ENCODE measurements at regions not wholly inside any gene's neighbourhood (a gene's known extent, or its start where the extent isn't known, plus 50 kb on each side); places are given as distances from the start of the nearest gene placed in this dataset.

GRCh38 chr2:43034921-43035320 lies 191.5 kb downstream of the ZFP36L2 start:
- TF ChIP-seq CEBPB (IDR thresholded peaks at IDR 0.05) (no peak), REST (IDR thresholded peaks at IDR 0.05; ENCODE audit: low read depth) (no peak), ZBTB7A (IDR thresholded peaks at IDR 0.05; ENCODE audit: low read depth) (no peak), USF1 (IDR thresholded peaks at IDR 0.05) (no peak)

GRCh38 chr2:43034242-43034619 lies 192.2 kb downstream of the ZFP36L2 start:
- TF ChIP-seq EGR1 (IDR thresholded peaks at IDR 0.05), result no peak

- TF ChIP-seq RAD21 (IDR thresholded peaks at IDR 0.05; ENCODE audit: low read depth) (no peak), CEBPB (IDR thresholded peaks at IDR 0.05) (no peak), TEAD4 (IDR thresholded peaks at IDR 0.05) (no peak), TCF12 (IDR thresholded peaks at IDR 0.05; ENCODE audit: low read depth) (no peak), TAF1 (IDR thresholded peaks at IDR 0.05; ENCODE audit: low read depth) (no peak), CREB1 (IDR thresholded peaks at IDR 0.05; ENCODE audit: low read depth) (no peak), REST (IDR thresholded peaks at IDR 0.05; ENCODE audit: low read depth) (no peak), ZBTB7A (IDR thresholded peaks at IDR 0.05; ENCODE audit: low read depth) (no peak), FOXM1 (IDR thresholded peaks at IDR 0.05; ENCODE audit: borderline replicate concordance, low read depth) (no peak), EGR1 (IDR thresholded peaks at IDR 0.05) (no peak), USF1 (IDR thresholded peaks at IDR 0.05) (no peak)
Observed at GRCh38 chr2:43033466-43034241, 192.8 kb downstream of the ZFP36L2 start.

- TF ChIP-seq FOXM1 (IDR thresholded peaks at IDR 0.05; ENCODE audit: borderline replicate concordance, low read depth), result no peak
- TF ChIP-seq TEAD4 (IDR thresholded peaks at IDR 0.05), result no peak
- TF ChIP-seq RAD21 (IDR thresholded peaks at IDR 0.05; ENCODE audit: low read depth), result no peak
- no peak for TF ChIP-seq REST (IDR thresholded peaks at IDR 0.05; ENCODE audit: low read depth)
Observed at GRCh38 chr2:43033016-43033270, 193.5 kb downstream of the ZFP36L2 start.

- TF ChIP-seq CEBPB (IDR thresholded peaks at IDR 0.05), result no peak
- no peak for TF ChIP-seq NFIC (IDR thresholded peaks at IDR 0.05)
- TF ChIP-seq RAD21 (IDR thresholded peaks at IDR 0.05; ENCODE audit: low read depth), result no peak
- no peak for TF ChIP-seq TEAD4 (IDR thresholded peaks at IDR 0.05)
- TF ChIP-seq YY1 (IDR thresholded peaks at IDR 0.05; ENCODE audit: low read depth), result no peak
- TF ChIP-seq EGR1 (IDR thresholded peaks at IDR 0.05), result no peak
- no peak for TF ChIP-seq REST (IDR thresholded peaks at IDR 0.05; ENCODE audit: low read depth)
- TF ChIP-seq CREB1 (IDR thresholded peaks at IDR 0.05; ENCODE audit: low read depth), result no peak
- TF ChIP-seq ZBTB7A (IDR thresholded peaks at IDR 0.05; ENCODE audit: low read depth), result no peak
- TF ChIP-seq FOXM1 (IDR thresholded peaks at IDR 0.05; ENCODE audit: borderline replicate concordance, low read depth), result no peak
- TF ChIP-seq USF1 (IDR thresholded peaks at IDR 0.05), result no peak
- no peak for TF ChIP-seq TCF12 (IDR thresholded peaks at IDR 0.05; ENCODE audit: low read depth)
- no peak for TF ChIP-seq EP300 (IDR thresholded peaks at IDR 0.05; ENCODE audit: borderline replicate concordance)
- TF ChIP-seq TAF1 (IDR thresholded peaks at IDR 0.05; ENCODE audit: low read depth), result no peak
- TF ChIP-seq MAX (IDR thresholded peaks at IDR 0.05), result no peak
Observed at GRCh38 chr2:43032213-43033015, 194.0 kb downstream of the ZFP36L2 start.

Data from Ishikawa (cell line).